Posterior cingulate gyrus (tissue), 11 donors: ENCODE measurements at regions not wholly inside any gene's neighbourhood (a gene's known extent, or its start where the extent isn't known, plus 50 kb on each side); places are given as distances from the start of the nearest gene placed in this dataset.
"Not testable (repeated sequence)": the region's sequence is repeated elsewhere in the genome, so short reads cannot be mapped to it uniquely, and the experiment has no call there.

ENCODE experiments used
- DNase-seq, 10 donors: peaks; one replicate each; pipeline versions ENCODE4 v3.0.0 to v3.0.0-alpha.2; 2020 to 2021; ENCODE audit warnings: mixed read lengths in 3 of 10
- intact Hi-C: fragments of 100-400 bp; cut with DNase I; formaldehyde crosslinking; loops from one replicate; pipeline ENCODE4 v1.15.1; 2023

- no peak for DNase-seq
- intact Hi-C loops = no loop called here
These were observed 411.3 kb upstream of the RUNX1 start for GRCh38 chr21:35460441-35460840.

DNA sequence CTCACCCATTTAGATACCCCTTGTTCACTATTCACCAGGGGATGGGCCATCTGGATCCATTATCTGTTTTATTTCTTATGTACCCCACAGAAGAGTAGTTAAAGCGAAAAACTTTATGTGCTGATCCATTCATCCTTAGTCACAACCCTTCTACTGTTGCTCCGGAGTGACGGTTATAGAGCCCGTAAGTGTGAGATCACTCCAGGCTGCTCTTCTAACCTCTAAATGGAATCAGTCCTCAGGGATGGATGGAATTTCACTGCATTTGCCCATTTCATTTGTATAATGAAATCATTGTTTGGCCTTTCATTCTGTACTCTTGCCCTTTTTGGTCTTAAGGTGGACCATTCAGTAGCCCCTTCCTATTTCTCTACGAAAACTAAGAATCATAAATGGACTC, 409.3 kb upstream of the RUNX1 start:
- intact Hi-C loops = no loop called here

GRCh38 chr21:35457097-35457804, 408.1 kb upstream of the RUNX1 start:
- no peak for DNase-seq
- intact Hi-C loops = no loop called here

More for the DNA sequence above, 409.3 kb upstream of the RUNX1 start:
- DNase-seq = no peak

- intact Hi-C loops = no loop called here
- DNase-seq = no peak
These were observed 402.2 kb upstream of the RUNX1 start for GRCh38 chr21:35451276-35451675.

- intact Hi-C loops = no loop called here
These were observed 401.7 kb upstream of the RUNX1 start for GRCh38 chr21:35450830-35451229.

GRCh38 chr21:35449846-35450245, 400.7 kb upstream of the RUNX1 start:
- DNase-seq = no peak
- intact Hi-C loops = no loop called here

More at GRCh38 chr21:35450830-35451229, 401.7 kb upstream of the RUNX1 start:
- no peak for DNase-seq

- intact Hi-C loops = no loop called here
- no peak for DNase-seq
These were observed 399.9 kb upstream of the RUNX1 start for GRCh38 chr21:35448876-35449599.

- intact Hi-C loops = no loop called here
These were observed 395.3 kb upstream of the RUNX1 start for GRCh38 chr21:35444391-35444790.

GRCh38 chr21:35441868-35442582, 392.9 kb upstream of the RUNX1 start:
- intact Hi-C loops = no loop called here
- DNase-seq = no peak

More at GRCh38 chr21:35444391-35444790, 395.3 kb upstream of the RUNX1 start:
- no peak for DNase-seq

GRCh38 chr21:35438643-35439404, 389.7 kb upstream of the RUNX1 start:
- intact Hi-C loops = no loop called here
- DNase-seq = no peak

DNA sequence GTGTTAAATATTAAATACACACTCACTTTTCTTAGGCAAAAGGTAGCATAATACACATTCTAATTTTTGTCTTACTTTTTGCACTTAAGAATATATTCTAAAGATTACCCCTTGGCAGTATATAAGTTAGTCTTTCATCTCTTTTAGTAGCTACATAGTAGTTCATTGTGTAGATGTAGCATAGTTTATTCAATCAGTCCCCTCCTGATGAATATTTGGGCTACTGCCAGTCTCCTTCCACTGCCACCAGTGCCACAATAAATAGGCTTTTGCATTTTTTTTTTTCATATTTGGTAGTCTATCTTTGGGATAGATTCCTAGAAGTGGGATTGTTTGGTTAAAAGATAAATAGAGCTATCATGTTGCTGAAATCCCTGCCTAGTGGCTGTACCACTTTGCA, 388.8 kb upstream of the RUNX1 start:
- intact Hi-C loops = no loop called here

DNA sequence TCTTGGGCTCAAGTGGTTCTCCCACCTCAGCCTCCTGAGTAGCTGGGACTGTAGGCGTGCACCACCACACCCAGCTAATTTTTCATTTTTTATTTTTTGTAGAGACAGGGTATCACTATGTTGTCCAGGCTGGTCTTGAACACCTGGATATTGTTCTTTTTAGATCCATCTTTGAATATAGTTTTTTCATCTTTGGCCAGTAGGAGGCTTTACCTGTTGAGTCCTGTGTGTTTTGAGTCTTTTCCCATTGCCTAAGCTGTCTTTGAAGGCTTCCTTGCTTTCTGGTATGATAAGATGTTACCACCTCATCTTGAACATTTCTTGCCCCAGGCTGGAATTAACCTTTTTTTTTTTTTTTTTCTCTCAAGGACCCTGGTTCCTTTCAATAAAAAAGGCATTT, 387.8 kb upstream of the RUNX1 start:
- intact Hi-C loops = no loop called here
- no peak for DNase-seq

More for the DNA sequence above, 388.8 kb upstream of the RUNX1 start:
- DNase-seq = no peak

GRCh38 chr21:35432601-35433000, 383.5 kb upstream of the RUNX1 start:
- intact Hi-C loops = not testable (repeated sequence)

GRCh38 chr21:35430260-35430659, 381.2 kb upstream of the RUNX1 start:
- intact Hi-C loops = no loop called here
- DNase-seq = no peak

More at GRCh38 chr21:35432601-35433000, 383.5 kb upstream of the RUNX1 start:
- DNase-seq = not testable (repeated sequence)

DNA sequence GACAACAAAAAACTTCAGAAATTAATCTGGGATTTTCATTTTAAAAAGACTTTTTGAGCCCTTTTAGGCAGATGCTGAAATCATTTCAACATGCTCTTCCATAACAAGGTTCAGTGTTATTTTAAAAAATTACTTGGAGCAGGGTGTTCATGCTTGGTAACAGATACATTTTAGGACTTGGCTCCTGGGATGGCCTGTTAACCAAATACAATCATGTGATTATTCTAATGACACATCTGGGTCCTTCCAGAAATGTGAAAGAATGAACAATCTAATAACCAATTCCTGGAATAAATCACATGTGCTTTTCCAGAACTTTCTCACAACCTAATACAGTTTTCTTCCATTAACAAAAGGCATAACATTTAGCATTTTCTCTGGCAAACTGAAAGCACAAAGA, 379.8 kb upstream of the RUNX1 start:
- no peak for DNase-seq
- intact Hi-C loops = no loop called here

DNA sequence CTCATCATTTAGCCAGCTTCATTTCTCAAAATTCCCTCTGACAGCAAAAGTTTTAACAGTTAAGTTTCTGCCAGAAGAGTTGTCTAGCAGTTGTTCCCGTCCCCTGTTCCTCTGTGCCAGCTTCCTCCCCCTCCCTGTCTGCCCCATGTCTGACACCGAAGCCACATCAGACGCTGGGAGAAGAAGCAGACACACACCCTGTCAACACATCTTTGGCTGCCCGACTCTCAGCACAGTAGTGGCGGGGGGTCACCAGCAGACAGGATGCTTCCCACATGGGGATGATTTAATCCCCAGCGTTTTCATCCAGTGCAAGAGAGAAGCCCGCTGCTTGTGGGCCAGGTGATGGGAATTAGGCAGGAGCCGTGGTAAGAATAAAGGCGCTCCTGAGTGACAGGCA, 379.4 kb upstream of the RUNX1 start:
- DNase-seq = no peak
- intact Hi-C loops = no loop called here

DNA sequence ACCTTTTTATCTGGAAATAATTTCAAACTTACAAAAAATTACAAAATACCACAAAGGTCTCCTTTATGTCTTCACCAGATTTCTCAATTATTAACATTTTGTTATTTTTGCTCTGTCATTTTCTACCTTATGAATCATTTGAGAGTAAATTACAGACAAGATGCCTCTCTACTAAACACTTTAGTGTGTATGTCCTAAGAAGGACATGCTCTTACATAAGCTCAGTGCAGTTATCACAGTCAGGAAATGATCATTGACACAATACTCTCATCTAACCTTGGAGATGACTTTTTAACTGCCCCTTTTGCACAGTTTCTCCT, 378.9 kb upstream of the RUNX1 start:
- intact Hi-C loops = no loop called here
- DNase-seq = no peak

GRCh38 chr21:35427320-35428000, 378.4 kb upstream of the RUNX1 start:
- intact Hi-C loops = no loop called here
- DNase-seq = no peak

DNA sequence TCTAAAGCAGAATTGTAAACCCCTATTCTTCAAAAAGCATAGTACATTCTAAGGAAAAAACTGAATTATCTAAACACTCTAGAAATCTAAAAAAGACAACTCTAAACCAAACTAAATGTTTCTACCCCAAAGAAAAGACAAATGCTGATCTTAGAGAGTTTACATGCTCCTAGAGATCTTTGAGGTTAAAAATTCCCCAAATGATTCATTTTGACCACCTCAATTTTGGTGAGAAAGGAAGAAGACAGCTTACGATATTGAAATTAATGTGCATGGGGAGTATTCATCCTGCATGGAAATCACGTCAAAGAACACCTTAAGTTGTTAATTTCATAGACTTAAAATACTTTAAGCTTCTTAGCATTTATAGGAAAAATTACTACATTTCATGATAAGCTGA, 377.8 kb upstream of the RUNX1 start:
- no peak for DNase-seq
- intact Hi-C loops = no loop called here

DNA sequence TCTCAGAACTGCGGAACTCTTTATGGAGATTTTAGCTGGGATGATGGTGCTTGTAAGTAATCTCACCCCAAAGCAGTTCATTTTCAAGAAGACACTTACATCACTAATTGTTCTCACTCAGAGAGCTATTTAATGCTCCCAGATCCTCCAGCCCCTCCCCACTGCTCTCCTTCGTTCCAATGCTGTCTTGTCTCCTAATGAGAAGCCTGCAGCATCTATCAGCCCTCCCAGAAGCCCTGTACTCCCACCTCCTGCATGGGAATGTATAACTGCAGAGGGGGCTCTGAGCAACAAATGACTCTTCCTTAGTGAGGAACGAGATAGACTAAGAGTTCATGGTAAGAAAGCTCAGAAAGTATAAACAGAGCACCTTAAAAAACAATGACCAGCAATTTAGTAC, 377.4 kb upstream of the RUNX1 start:
- no peak for DNase-seq
- intact Hi-C loops = no loop called here
